Transverse colon (tissue), 4 donors: ENCODE measurements at regions not wholly inside any gene's neighbourhood (a gene's known extent, or its start where the extent isn't known, plus 50 kb on each side); places are given as distances from the start of the nearest gene placed in this dataset.

Experiments
- POLR2A ChIP-seq: fragments of 450-650 bp; IDR thresholded peaks from one replicate; pipeline ENCODE4 v1.6.1; 2016; ENCODE audit warnings: antibody characterized with exemption, mild to moderate bottlenecking, moderate library complexity
- POLR2AphosphoS5 ChIP-seq, 3 donors: sonication (generic); formaldehyde crosslinking; IDR thresholded peaks; one replicate each; pipeline ENCODE4 v1.6.1; 2016; ENCODE audit warnings: antibody characterized with exemption in 3 of 3
- TF ChIP-seq, protein P1 (sequence below), 5 experiments: fragments of 200-600 bp in 3 of 5; fragments of 450-650 bp in 2 of 5; sonication (generic) in 3 of 5; IDR thresholded peaks; 1 replicate in 2 of 5; 2 replicates in 3 of 5; pipeline ENCODE4 v1.5.1; 2016 to 2017; ENCODE audit warnings: antibody characterized with exemption in 5 of 5, inconsistent platforms in 3 of 5, mild to moderate bottlenecking in 2 of 5, moderate library complexity in 1 of 5

DNA sequence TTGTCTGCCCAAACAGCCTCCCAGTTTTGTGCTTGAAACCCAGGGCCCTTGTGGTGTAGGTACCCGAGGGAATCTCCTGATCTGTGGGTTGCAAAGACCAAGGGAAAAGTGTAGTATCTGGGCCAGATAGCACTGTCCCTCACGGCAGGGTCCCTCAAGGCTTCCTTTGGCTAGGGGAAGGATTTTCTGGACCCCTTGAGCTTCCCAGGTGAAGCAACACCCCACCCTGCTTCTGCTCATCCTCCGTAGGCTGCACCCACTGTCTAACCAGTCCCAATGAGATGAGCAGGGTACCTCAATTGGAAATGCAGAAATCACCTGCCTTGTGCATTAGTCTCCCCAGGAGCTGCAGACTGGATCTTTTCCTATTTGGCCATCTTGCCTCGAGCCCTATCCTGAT, 791.8 kb upstream of the MANEA start:
- TF ChIP-seq POLR2AphosphoS5 (IDR thresholded peaks at IDR 0.05) (no peak), POLR2A (no peak)
- TF ChIP-seq, protein P1, sequence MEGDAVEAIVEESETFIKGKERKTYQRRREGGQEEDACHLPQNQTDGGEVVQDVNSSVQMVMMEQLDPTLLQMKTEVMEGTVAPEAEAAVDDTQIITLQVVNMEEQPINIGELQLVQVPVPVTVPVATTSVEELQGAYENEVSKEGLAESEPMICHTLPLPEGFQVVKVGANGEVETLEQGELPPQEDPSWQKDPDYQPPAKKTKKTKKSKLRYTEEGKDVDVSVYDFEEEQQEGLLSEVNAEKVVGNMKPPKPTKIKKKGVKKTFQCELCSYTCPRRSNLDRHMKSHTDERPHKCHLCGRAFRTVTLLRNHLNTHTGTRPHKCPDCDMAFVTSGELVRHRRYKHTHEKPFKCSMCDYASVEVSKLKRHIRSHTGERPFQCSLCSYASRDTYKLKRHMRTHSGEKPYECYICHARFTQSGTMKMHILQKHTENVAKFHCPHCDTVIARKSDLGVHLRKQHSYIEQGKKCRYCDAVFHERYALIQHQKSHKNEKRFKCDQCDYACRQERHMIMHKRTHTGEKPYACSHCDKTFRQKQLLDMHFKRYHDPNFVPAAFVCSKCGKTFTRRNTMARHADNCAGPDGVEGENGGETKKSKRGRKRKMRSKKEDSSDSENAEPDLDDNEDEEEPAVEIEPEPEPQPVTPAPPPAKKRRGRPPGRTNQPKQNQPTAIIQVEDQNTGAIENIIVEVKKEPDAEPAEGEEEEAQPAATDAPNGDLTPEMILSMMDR (IDR thresholded peaks at IDR 0.05) = no peak
